ENCODE measurements at regions not wholly inside any gene's neighbourhood (a gene's known extent, or its start where the extent isn't known, plus 50 kb on each side); places are given as distances from the start of the nearest gene placed in this dataset.

DNA sequence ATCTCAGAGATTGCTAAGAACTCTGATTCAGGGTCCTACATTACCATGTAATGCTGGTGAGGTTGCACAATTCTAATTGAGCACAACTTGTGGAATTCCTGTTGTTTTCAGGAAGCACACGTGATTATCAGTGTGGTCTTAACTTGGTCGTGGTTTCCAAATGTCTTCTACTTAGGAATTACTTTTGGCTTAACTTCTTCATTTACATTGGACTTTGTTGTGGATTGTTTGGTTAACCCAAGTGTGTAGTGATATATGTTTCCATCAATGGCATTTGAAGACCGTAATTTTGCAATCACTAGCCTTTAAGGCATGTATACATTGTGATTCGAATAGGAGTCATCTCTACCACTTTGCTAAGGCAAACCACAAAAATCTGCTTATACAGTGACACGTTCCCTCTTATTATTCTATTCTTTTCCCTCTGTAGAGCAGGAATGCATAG is 373.3 kb downstream of the IRS1 start:
- H3K36me3 ChIP-seq (ENCODE audit: low read depth, missing control alignments): no peaks in the 10 kb centered on the region
- H3K4me3 ChIP-seq: no peak overlapping the region
- intact Hi-C loops (cut with DNase I; ENCODE audit: low total_unique reads): no loop called here
- 73 to 88% methylated on average over 5 of the region's 5 CpGs for WGBS, 2 donors
- no peaks in the 10 kb centered on the region for H3K9me3 ChIP-seq
- TF ChIP-seq, protein P1, sequence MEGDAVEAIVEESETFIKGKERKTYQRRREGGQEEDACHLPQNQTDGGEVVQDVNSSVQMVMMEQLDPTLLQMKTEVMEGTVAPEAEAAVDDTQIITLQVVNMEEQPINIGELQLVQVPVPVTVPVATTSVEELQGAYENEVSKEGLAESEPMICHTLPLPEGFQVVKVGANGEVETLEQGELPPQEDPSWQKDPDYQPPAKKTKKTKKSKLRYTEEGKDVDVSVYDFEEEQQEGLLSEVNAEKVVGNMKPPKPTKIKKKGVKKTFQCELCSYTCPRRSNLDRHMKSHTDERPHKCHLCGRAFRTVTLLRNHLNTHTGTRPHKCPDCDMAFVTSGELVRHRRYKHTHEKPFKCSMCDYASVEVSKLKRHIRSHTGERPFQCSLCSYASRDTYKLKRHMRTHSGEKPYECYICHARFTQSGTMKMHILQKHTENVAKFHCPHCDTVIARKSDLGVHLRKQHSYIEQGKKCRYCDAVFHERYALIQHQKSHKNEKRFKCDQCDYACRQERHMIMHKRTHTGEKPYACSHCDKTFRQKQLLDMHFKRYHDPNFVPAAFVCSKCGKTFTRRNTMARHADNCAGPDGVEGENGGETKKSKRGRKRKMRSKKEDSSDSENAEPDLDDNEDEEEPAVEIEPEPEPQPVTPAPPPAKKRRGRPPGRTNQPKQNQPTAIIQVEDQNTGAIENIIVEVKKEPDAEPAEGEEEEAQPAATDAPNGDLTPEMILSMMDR (IDR thresholded peaks at IDR 0.05): no peak
- TF ChIP-seq POLR2A (IDR thresholded peaks at IDR 0.05): no peak
- H3K27ac ChIP-seq: no peak overlapping the region
- no peaks in the 10 kb centered on the region for H3K27me3 ChIP-seq
- no peaks in the 10 kb centered on the region for H3K4me1 ChIP-seq
- no peak for DNase-seq

DNA sequence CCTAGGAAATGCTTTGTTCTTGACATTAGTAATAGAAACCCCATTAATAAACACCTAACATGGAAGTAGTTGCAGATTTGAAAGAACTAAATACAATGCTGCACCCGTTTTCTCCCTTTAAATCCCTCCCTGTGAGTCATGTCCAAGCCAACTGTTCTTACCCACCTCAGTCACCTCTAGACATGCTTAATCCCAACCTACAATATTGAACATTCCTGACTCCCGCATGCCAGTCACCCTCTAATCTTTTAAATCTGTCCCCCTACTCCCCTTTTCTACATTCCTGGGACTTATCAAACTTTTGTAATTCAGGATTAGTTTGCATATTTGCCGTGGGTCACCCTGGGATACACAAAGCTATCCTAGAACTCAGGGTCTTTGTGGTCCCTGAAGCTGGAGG is 374.6 kb downstream of the IRS1 start:
- no peaks in the 10 kb centered on the region for H3K9me3 ChIP-seq
- H3K4me1 ChIP-seq: no peaks in the 10 kb centered on the region
- WGBS, 2 donors: 85% methylated on average over 3 of the region's 3 CpGs
- DNase-seq: no peak
- TF ChIP-seq, protein P1 (IDR thresholded peaks at IDR 0.05): no peak
- no peak for TF ChIP-seq POLR2A (IDR thresholded peaks at IDR 0.05)
- intact Hi-C loops (cut with DNase I; ENCODE audit: low total_unique reads): no loop called here
- no peaks in the 10 kb centered on the region for H3K36me3 ChIP-seq (ENCODE audit: low read depth, missing control alignments)
- H3K4me3 ChIP-seq: no peak overlapping the region
- H3K27me3 ChIP-seq: no peaks in the 10 kb centered on the region
- no peak overlapping the region for H3K27ac ChIP-seq

DNA sequence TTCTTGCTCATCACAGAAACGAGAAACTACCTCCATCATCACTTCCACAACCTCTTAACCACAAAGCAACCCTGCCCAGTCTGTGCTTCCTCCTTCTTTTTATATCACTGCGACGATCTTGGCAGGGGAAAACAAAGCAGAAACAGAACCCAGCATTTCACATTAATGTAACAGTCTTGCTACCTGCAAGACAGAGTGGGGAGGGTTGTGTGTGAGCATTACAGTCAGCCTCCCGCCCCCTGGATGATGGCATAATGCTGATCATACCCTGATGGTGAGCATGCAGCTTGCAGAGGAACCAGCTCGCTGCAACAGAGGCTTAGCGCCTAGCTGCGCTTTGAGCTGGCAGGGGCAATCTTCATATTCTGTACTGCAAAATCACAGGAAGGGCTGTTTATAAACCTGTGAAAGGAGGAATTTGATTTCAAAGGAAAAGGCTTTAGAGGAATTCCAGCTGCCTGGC is 376.1 kb downstream of the IRS1 start:
- 50 to 79% methylated on average over 7 of the region's 7 CpGs for WGBS, 2 donors
- H3K27me3 ChIP-seq: no peaks in the 10 kb centered on the region
- H3K4me1 ChIP-seq: no peaks in the 10 kb centered on the region
- H3K36me3 ChIP-seq (ENCODE audit: low read depth, missing control alignments): no peaks in the 10 kb centered on the region
- H3K4me3 ChIP-seq: no peak overlapping the region
- intact Hi-C loops (cut with DNase I; ENCODE audit: low total_unique reads): no loop called here
- no peak overlapping the region for H3K27ac ChIP-seq
- no peaks in the 10 kb centered on the region for H3K9me3 ChIP-seq
- no peak for DNase-seq
- TF ChIP-seq POLR2A (IDR thresholded peaks at IDR 0.05): no peak
- TF ChIP-seq, protein P1 (IDR thresholded peaks at IDR 0.05): no peak

DNA sequence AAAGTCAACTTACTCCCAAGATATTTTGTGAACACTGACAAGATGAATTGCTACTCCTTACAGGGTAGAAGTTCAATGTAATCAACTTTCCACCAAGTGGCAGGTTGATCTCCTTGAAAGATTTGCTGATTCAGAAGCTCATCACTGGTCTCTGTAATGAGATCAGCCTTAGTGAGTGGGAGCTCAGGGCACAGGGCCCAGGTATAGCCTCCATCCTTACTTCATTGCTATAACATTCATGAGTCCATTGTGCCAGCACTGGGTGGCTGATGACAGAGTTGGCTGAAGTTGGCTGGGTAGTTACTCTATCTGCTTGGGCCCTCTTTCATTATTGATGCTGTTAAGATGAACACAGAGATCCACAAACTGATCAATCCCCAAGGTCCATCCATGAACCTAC is 379.0 kb downstream of the IRS1 start:
- Histone ChIP-seq H3K9me3 (no peaks in the 10 kb centered on the region), H3K27me3 (no peaks in the 10 kb centered on the region), H3K4me1 (no peaks in the 10 kb centered on the region), H3K4me3 (no peak overlapping the region), H3K36me3 (ENCODE audit: low read depth, missing control alignments) (no peaks in the 10 kb centered on the region), H3K27ac (no peak overlapping the region)
- TF ChIP-seq, protein P1 (IDR thresholded peaks at IDR 0.05): no peak
- no peak for TF ChIP-seq POLR2A (IDR thresholded peaks at IDR 0.05)
- intact Hi-C loops (cut with DNase I; ENCODE audit: low total_unique reads): no loop called here
- no peak for DNase-seq

DNA sequence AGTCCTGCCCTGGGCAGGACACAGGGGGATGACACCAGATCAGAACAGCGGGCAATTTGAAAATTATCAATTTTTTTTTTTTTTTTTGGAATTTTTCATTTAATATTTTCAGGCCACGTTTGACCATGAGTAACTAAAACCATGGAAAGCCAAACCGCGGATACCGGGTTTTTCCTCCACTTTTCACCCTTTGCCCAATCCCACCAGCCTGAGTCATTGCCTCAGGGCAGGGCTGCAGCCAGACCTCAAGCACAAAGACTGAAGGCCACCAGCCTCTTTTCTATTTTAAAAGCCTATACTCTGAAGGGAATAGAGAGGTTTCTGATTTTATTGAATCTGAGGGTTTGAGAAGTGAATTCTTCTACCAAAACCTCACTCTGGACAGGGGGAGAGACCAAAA is 381.1 kb downstream of the IRS1 start:
- DNase-seq: no peak
- Histone ChIP-seq H3K27ac (no peak overlapping the region), H3K9me3 (no peaks in the 10 kb centered on the region), H3K4me1 (no peaks in the 10 kb centered on the region), H3K4me3 (no peak overlapping the region), H3K36me3 (ENCODE audit: low read depth, missing control alignments) (no peaks in the 10 kb centered on the region), H3K27me3 (no peaks in the 10 kb centered on the region)
- 94 to 97% methylated on average over 5 of the region's 5 CpGs for WGBS, 2 donors
- TF ChIP-seq POLR2A (IDR thresholded peaks at IDR 0.05): no peak
- TF ChIP-seq, protein P1 (IDR thresholded peaks at IDR 0.05): no peak
- intact Hi-C loops (cut with DNase I; ENCODE audit: low total_unique reads): no loop called here

Measured in testis (tissue), 2 donors.